ENCODE measurements at regions not wholly inside any gene's neighbourhood (a gene's known extent, or its start where the extent isn't known, plus 50 kb on each side); places are given as distances from the start of the nearest gene placed in this dataset.

DNA sequence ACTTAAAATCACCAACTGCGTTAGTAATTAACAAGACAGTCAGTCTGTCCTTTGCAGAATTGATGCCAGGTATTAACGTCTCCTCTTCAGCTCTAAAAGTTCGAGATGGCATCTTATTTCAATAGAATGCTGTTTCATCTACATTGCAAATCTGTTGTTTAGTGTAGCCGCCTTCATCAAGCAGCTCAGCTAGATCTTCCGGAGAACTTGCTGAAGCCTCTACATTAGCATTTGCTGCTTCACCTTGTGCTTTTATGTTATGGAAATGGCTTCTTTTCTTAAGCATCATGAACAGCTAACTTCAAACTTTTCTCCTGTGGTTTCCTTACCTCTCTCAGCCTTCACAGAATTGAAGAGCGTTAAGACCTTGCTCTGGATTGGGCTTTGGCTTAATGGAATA lies 95.5 kb upstream of the FAM20C start:
- no peak for TF ChIP-seq EP300 (IDR thresholded peaks at IDR 0.05; ENCODE audit: borderline replicate concordance)
- no peak for TF ChIP-seq TEAD4 (IDR thresholded peaks at IDR 0.05)
- TF ChIP-seq, protein P1, sequence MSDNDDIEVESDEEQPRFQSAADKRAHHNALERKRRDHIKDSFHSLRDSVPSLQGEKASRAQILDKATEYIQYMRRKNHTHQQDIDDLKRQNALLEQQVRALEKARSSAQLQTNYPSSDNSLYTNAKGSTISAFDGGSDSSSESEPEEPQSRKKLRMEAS (IDR thresholded peaks at IDR 0.05), result no peak
- no peak for TF ChIP-seq CREB1 (IDR thresholded peaks at IDR 0.05; ENCODE audit: low read depth)
- no peak for TF ChIP-seq NFIC (IDR thresholded peaks at IDR 0.05)
- no peak for TF ChIP-seq FOXM1 (IDR thresholded peaks at IDR 0.05; ENCODE audit: borderline replicate concordance, low read depth)
- TF ChIP-seq EGR1 (IDR thresholded peaks at IDR 0.05), result no peak
- TF ChIP-seq, protein P2, sequence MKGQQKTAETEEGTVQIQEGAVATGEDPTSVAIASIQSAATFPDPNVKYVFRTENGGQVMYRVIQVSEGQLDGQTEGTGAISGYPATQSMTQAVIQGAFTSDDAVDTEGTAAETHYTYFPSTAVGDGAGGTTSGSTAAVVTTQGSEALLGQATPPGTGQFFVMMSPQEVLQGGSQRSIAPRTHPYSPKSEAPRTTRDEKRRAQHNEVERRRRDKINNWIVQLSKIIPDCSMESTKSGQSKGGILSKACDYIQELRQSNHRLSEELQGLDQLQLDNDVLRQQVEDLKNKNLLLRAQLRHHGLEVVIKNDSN (IDR thresholded peaks at IDR 0.05), result no peak
- TF ChIP-seq RAD21 (IDR thresholded peaks at IDR 0.05; ENCODE audit: low read depth), result no peak
- no peak for TF ChIP-seq TCF12 (IDR thresholded peaks at IDR 0.05; ENCODE audit: low read depth)
- TF ChIP-seq TAF1 (IDR thresholded peaks at IDR 0.05; ENCODE audit: low read depth), result no peak
- no peak for TF ChIP-seq YY1 (IDR thresholded peaks at IDR 0.05; ENCODE audit: low read depth)
- no peak for TF ChIP-seq CEBPB (IDR thresholded peaks at IDR 0.05)

DNA sequence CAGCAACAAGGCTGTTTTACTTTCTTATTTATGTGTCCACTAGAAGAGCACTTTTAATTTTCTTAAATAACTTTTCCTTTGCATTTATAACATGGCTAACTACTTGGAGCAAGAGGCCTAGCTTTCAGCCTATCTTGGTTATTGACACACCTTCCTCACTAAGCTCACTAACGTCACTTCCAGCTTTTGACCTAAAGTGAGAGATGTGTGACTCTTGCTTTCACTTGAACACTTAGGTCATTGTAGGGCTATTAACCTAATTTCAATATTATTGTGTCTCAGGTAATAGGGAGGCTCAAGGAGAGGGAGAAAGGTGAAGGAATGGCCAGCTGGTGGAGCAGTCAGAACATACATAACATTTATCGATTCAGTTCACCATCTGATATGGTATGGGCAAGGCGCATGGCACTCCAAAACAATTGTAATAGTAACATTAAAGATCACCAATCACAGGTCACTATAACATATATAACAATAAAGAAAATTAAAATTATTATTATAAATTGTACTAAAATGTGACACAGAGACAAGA lies 95.0 kb upstream of the FAM20C start:
- TF ChIP-seq TEAD4 (IDR thresholded peaks at IDR 0.05), result no peak
- TF ChIP-seq TCF12 (IDR thresholded peaks at IDR 0.05; ENCODE audit: low read depth), result no peak
- TF ChIP-seq, protein P2 (IDR thresholded peaks at IDR 0.05), result no peak
- TF ChIP-seq FOXM1 (IDR thresholded peaks at IDR 0.05; ENCODE audit: borderline replicate concordance, low read depth), result no peak
- TF ChIP-seq, protein P1 (IDR thresholded peaks at IDR 0.05), result no peak
- TF ChIP-seq CEBPB (IDR thresholded peaks at IDR 0.05), result no peak
- TF ChIP-seq RAD21 (IDR thresholded peaks at IDR 0.05; ENCODE audit: low read depth), result no peak
- no peak for TF ChIP-seq ZBTB7A (IDR thresholded peaks at IDR 0.05; ENCODE audit: low read depth)

DNA sequence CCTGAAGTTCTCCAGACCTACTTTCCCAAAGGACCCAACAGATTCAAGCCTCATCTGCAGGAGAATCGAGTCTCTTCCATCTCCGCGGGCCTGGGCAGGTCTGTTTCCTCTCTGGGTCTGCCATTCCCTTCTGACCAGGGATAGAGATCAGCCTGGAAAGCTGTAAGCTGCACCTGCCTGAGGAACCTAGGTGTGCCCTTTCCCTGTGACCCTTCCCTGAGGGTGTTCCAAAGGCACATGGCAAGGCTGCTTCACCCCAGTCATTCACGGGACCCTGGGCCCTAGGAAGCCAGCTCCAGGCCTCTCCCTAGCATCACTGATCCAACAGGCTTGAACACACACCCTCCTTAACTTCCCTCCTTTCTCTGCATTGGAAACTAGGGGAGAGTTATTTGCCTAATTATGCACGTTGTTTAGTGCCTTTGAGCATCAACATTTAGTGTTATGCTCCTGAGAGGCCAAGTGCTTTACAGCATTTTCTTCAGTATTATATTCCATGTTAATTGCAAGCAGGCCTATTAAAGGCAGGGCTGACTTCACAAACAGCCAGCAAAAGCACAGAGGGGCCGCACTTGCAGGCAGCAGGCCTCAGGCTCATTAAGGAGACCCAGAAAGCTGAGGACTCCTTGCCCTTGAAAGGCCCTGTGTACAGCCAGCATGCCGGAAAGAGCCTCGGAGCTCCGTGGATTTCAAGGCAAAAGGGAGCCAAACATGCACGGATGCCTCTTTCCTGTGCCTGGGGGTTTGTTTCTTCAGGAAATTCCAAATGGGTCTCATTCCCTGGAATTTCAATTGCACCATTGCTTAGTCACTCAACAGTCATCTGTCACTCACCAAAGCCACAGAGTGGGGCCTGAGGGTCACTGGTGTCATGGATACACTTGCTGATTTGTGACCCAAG lies 91.0 kb upstream of the FAM20C start:
- TF ChIP-seq FOXM1 (IDR thresholded peaks at IDR 0.05; ENCODE audit: borderline replicate concordance, low read depth), result no peak
- TF ChIP-seq, protein P1 (IDR thresholded peaks at IDR 0.05), result no peak
- TF ChIP-seq CEBPB (IDR thresholded peaks at IDR 0.05), result no peak
- no peak for TF ChIP-seq TCF12 (IDR thresholded peaks at IDR 0.05; ENCODE audit: low read depth)
- no peak for TF ChIP-seq CREB1 (IDR thresholded peaks at IDR 0.05; ENCODE audit: low read depth)
- no peak for TF ChIP-seq ZBTB7A (IDR thresholded peaks at IDR 0.05; ENCODE audit: low read depth)
- no peak for TF ChIP-seq EGR1 (IDR thresholded peaks at IDR 0.05)
- TF ChIP-seq RAD21 (IDR thresholded peaks at IDR 0.05; ENCODE audit: low read depth), result no peak
- TF ChIP-seq, protein P2 (IDR thresholded peaks at IDR 0.05), result no peak
- TF ChIP-seq, protein P3, sequence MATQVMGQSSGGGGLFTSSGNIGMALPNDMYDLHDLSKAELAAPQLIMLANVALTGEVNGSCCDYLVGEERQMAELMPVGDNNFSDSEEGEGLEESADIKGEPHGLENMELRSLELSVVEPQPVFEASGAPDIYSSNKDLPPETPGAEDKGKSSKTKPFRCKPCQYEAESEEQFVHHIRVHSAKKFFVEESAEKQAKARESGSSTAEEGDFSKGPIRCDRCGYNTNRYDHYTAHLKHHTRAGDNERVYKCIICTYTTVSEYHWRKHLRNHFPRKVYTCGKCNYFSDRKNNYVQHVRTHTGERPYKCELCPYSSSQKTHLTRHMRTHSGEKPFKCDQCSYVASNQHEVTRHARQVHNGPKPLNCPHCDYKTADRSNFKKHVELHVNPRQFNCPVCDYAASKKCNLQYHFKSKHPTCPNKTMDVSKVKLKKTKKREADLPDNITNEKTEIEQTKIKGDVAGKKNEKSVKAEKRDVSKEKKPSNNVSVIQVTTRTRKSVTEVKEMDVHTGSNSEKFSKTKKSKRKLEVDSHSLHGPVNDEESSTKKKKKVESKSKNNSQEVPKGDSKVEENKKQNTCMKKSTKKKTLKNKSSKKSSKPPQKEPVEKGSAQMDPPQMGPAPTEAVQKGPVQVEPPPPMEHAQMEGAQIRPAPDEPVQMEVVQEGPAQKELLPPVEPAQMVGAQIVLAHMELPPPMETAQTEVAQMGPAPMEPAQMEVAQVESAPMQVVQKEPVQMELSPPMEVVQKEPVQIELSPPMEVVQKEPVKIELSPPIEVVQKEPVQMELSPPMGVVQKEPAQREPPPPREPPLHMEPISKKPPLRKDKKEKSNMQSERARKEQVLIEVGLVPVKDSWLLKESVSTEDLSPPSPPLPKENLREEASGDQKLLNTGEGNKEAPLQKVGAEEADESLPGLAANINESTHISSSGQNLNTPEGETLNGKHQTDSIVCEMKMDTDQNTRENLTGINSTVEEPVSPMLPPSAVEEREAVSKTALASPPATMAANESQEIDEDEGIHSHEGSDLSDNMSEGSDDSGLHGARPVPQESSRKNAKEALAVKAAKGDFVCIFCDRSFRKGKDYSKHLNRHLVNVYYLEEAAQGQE (IDR thresholded peaks at IDR 0.05; ENCODE audit: low read depth), result no peak
- no peak for TF ChIP-seq TEAD4 (IDR thresholded peaks at IDR 0.05)
- no peak for TF ChIP-seq YY1 (IDR thresholded peaks at IDR 0.05; ENCODE audit: low read depth)
- TF ChIP-seq NFIC (IDR thresholded peaks at IDR 0.05), result no peak

DNA sequence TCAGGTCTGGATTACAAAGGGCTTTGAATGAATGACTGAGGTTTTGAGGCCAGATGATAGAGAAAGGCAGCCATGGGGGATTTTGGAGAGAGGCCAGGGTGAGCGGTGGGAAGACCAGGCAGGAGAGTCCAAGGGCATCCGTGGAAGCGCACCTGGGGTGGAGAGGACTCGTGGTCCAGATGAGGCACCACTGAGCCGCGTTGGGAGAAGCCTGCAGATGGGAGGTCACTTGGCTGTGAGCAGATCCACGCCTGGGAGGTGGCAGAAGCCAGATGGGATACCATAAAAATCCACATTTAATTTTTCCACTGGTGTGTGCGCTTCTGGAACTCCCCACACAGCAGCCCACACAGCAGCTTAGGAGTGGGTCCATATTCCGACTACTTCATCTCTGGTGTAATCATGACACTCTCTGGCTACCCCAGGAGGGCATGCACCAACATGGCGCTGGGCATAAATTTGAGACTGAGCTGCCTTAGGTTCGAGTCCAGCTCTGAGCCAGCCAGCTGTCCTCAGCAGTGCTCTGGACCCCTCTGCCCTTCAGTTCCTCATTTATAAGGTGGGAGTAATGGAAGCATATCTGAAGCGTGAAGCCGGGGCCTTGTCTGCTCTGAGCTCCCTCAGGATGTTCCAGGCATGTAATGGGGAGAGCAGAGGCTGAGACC lies 90.2 kb upstream of the FAM20C start:
- TF ChIP-seq ZBTB7A (IDR thresholded peaks at IDR 0.05; ENCODE audit: low read depth), result no peak
- no peak for TF ChIP-seq YY1 (IDR thresholded peaks at IDR 0.05; ENCODE audit: low read depth)
- TF ChIP-seq TCF12 (IDR thresholded peaks at IDR 0.05; ENCODE audit: low read depth), result no peak
- TF ChIP-seq RAD21 (IDR thresholded peaks at IDR 0.05; ENCODE audit: low read depth), result no peak
- TF ChIP-seq EGR1 (IDR thresholded peaks at IDR 0.05), result no peak
- no peak for TF ChIP-seq TAF1 (IDR thresholded peaks at IDR 0.05; ENCODE audit: low read depth)
- TF ChIP-seq, protein P3 (IDR thresholded peaks at IDR 0.05; ENCODE audit: low read depth), result no peak
- TF ChIP-seq, protein P2 (IDR thresholded peaks at IDR 0.05), result no peak
